HUES6 (cell line): ENCODE measurements at regions not wholly inside any gene's neighbourhood (a gene's known extent, or its start where the extent isn't known, plus 50 kb on each side); places are given as distances from the start of the nearest gene placed in this dataset.

Experiments used
- H3K27ac ChIP-seq: 2 replicates; pipeline ENCODE4 v1.7.0; 2013; ENCODE audit warnings: low read depth, mild to moderate bottlenecking, low read length, inconsistent platforms
- H3K27me3 ChIP-seq: 2 replicates; pipeline ENCODE4 v1.6.1; 2013; ENCODE audit warnings: low read length; ENCODE audit not compliant: control insufficient read depth, insufficient read depth
- H3K36me3 ChIP-seq: 2 replicates; pipeline ENCODE4 v1.6.1; 2013; ENCODE audit warnings: low read length; ENCODE audit not compliant: control insufficient read depth, insufficient read depth
- H3K4me1 ChIP-seq: 2 replicates; pipeline ENCODE4 v1.6.1; 2013; ENCODE audit warnings: low read length; ENCODE audit not compliant: control insufficient read depth, insufficient read depth
- H3K4me3 ChIP-seq: 2 replicates; pipeline ENCODE4 v1.5.1; 2013; ENCODE audit warnings: low read depth, low read length
- H3K9ac ChIP-seq: one replicate; pipeline ENCODE4 v1.6.1; 2013; ENCODE audit warnings: mild to moderate bottlenecking, low read length
- H3K9me3 ChIP-seq: 2 replicates; pipeline ENCODE4 v1.6.1; 2013; ENCODE audit warnings: low read depth, low read length; ENCODE audit not compliant: control insufficient read depth, insufficient read depth

DNA sequence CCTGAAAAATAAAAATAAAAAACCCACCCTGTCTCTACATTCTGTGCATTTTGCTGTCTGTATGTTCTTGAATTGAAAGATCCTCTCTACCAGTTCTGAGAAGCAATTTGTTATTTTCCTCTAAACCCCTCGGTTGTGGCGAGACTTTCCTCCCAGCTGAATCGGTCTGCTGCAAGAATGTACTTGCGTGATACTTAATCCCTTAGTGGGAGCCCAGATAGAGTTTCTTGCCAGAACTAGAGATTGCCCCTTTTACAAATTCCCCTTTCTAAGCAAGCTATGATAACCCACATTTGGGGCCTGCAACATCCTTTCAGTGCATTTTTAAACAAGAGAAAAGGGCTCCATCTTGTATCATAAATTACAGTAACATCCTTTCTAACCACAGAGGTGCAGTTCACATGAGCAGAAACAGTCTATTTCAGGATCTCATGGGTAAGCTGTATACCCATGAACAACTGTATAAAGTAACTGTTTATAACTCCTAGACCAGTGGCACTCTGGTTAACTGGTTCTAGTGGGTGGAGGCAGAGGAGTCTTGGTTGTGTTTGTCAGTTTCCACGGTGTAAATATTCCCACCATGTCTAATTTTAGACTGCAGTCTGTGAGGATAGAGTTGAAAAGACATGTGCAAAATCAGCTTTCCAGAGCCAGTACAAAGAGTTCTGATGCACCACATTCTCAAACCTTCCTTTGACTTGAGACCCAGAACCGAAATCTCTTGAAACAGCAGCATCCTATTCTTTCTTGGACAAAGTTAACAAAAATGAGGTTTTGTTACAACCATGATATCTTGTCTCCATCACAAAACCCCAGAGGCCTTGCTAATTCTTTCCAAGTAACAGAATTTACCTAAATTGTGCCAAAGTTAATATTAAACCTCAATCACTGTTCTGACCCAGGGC, 113.1 kb upstream of the ZNF217 start:
- H3K9ac ChIP-seq: no peak overlapping the region
- H3K4me1 ChIP-seq: peaks cover 15% of the 10 kb centered on the region
- no peaks in the 10 kb centered on the region for H3K9me3 ChIP-seq
- no peak overlapping the region for H3K4me3 ChIP-seq
- no peak overlapping the region for H3K27ac ChIP-seq
- no peaks in the 10 kb centered on the region for H3K27me3 ChIP-seq
- H3K36me3 ChIP-seq: no peaks in the 10 kb centered on the region

DNA sequence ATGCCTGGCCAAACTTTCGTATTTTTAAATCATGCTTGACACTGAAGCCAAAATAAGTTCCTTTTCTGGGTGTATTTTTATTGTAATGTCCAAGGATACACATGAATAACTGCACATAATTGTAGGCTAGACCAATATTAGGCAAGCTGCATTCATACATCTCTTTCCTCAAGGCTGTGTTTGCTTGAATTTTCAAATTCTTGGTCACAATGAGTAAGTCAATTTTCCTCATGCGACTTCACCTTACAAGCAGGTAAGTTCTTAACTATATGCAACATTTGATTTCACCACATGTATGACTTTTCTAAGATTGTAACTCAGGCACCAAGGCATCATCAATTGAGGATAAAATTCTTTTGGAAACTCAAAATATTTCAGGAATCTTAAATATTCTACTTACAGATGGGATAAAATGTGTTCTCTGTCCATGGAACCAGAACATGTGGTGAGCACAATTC, 112.4 kb upstream of the ZNF217 start:
- Histone ChIP-seq H3K27ac (no peak overlapping the region), H3K4me1 (peaks cover 12% of the 10 kb centered on the region), H3K27me3 (no peaks in the 10 kb centered on the region), H3K9ac (no peak overlapping the region), H3K4me3 (no peak overlapping the region), H3K9me3 (no peaks in the 10 kb centered on the region), H3K36me3 (no peaks in the 10 kb centered on the region)

DNA sequence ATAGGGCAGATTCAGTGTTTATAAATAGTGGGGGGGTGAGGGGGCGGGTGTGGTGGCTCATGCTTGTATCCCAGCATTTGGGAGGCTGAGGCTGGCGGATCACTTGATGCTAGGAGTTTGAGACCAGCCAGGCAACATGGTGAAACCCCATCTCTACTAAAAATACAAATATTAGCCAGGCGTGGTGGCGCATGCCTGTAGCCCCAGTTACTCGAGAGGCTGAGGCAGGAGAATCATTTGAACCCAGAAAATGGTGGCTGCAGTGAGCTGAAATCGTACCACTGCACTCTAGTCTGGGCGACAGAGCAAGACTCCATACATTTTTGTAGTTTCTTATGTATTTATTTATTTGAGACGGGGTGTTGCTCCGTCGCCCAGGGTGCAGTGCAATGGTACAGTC, 109.0 kb upstream of the ZNF217 start:
- H3K9me3 ChIP-seq: no peaks in the 10 kb centered on the region
- H3K4me3 ChIP-seq: no peak overlapping the region
- H3K4me1 ChIP-seq: peaks cover 4% of the 10 kb centered on the region
- H3K9ac ChIP-seq: no peak overlapping the region
- H3K27me3 ChIP-seq: no peaks in the 10 kb centered on the region
- H3K36me3 ChIP-seq: no peaks in the 10 kb centered on the region
- H3K27ac ChIP-seq: no peak overlapping the region

DNA sequence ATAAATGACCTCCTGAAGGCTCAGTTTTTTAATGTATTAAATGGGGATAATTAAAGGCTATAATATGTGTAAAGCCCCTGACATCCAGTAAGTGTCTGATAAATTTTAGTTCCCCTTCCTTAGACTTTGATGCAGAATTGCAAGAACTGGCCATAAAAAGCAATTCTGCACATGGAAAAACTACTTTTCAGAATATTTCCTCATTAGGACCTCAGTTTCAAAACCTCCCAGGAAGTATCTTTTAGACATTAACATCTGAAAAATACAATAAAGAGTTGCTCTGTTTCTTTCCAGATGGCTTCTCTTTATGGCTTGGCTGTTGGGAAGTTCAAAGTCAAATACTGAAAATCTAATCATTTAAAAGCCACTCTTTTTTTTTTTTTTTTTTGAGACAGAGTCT, 106.3 kb upstream of the ZNF217 start:
- no peaks in the 10 kb centered on the region for H3K9me3 ChIP-seq
- no peaks in the 10 kb centered on the region for H3K27me3 ChIP-seq
- H3K4me1 ChIP-seq: no peaks in the 10 kb centered on the region
- H3K9ac ChIP-seq: no peak overlapping the region
- H3K36me3 ChIP-seq: no peaks in the 10 kb centered on the region
- H3K27ac ChIP-seq: no peak overlapping the region
- H3K4me3 ChIP-seq: no peak overlapping the region

DNA sequence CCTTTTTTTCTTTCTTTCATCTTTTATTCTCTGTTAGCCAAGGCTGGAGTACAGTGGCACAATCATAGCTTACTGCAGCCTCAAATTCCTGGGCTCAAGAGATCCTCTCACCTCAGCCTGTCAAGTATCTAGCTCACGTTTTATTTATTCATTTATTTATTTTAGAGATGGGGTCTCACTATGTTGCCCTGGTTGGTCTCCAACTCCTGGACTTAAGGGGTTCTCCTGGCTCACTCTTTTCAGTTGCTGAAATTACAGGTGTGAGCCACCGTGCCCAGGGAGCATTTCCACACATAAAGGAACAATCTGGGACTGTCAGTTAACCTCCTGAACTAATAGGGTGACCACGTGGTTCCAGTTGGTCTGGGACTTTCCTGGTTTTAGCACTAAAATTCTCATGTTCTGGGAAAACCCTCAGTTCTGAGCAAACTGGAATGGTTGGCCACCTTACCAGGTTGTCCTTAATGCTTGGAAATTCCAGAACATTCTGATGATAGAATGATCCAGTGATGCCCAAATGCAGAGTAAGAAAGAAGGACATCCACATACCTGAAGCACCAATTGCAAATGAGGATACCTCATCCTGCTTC, 105.5 kb upstream of the ZNF217 start:
- Histone ChIP-seq H3K9ac (no peak overlapping the region), H3K9me3 (no peaks in the 10 kb centered on the region), H3K4me3 (no peak overlapping the region), H3K36me3 (no peaks in the 10 kb centered on the region), H3K27me3 (no peaks in the 10 kb centered on the region), H3K27ac (no peak overlapping the region), H3K4me1 (no peaks in the 10 kb centered on the region)

DNA sequence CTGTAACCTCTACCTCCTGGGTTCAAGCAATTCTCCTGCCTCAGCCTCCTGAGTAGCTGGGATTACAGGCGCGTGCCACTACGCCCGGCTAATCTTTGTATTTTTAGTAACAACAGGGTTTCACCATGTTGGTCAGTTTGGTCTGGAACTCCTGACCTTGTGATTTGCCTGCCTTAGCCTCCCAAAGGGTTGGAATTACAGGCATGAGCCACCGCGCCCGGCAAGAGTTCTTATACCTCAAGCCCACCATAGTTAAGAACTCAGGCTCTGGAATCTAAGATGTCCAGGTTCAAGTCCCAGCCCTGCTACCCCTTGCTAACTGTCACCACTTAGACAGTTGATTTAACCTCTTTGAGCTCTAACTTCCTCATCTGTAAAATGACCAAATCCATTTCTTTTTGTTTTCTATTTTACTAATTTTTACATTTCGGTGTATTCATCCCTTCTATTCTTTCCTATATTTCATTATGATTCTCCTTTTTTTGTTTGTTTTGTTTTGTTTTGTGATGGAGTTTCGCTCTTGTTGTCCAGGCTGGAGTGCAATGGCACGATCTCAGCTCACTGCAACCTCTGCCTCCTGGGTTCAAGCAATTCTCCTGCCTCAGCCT, 104.8 kb upstream of the ZNF217 start:
- Histone ChIP-seq H3K9me3 (no peaks in the 10 kb centered on the region), H3K4me3 (no peak overlapping the region), H3K36me3 (no peaks in the 10 kb centered on the region), H3K4me1 (no peaks in the 10 kb centered on the region), H3K9ac (no peak overlapping the region), H3K27me3 (no peaks in the 10 kb centered on the region), H3K27ac (no peak overlapping the region)

DNA sequence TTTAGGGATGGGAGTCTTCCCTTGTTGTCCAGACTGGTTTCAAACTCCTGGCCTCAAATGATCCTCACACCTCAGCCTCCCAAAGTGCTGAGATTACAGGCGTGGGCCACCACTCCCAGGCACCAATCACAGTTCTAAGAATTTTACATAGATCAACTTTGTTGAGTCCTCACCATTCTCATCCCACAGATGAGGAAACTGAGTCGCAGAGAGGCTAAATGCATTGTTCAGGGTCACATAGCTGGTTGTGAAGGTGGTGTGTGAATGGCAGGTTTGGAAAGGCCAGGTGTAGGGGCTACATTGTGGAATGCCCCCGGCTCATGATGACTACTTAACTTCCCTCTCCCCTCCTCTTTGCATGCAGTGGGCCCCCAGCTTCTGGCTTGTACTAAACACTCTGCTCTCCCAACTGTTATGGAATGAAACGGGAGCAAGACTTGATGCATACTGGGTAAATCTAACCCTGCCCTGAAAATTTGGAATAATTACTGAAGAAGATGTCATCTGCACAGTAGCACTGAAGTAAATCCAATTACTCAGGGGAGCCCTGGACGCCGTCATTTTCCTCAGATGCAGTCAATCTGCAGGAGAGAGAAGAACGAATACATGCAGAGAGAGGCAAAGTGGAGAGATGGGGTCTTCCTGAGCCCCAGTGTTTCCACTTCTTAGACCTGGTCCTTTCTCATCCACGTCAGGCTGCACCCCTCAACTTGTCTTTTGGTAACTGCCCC, 102.3 kb upstream of the ZNF217 start:
- Histone ChIP-seq H3K9ac (no peak overlapping the region), H3K36me3 (no peaks in the 10 kb centered on the region), H3K9me3 (no peaks in the 10 kb centered on the region), H3K4me3 (no peak overlapping the region), H3K27ac (no peak overlapping the region), H3K27me3 (no peaks in the 10 kb centered on the region), H3K4me1 (peaks cover 6% of the 10 kb centered on the region; the same call in 1 of the 2 replicates)

DNA sequence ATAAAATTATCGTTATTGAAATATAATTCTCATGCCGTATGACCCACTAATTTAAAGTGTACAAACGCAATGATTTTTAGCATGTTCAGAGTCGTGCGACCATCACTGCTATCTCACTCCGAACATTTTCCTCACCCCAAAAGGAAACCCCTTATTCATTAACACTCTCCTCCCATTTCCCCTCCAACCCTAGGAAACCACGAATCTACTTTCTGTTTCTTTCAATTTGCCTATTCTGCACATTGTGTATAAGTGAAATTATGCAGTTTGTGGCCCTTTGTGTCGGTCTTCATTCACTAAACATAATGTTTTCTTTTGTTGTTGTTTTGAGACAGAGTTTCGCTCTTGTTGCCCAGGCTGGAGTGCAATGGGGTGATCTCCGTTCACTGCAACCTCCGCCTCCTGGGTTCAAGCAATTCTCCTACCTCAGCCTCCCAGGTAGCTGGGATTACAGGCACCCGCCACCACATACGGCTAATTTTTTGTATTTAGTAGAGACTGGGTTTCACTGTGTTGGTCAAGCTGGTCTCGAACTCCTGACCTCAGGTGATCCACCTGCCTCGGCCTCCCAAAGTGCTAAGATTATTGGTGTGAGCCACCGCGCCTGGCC, 99.7 kb upstream of the ZNF217 start:
- Histone ChIP-seq H3K27me3 (no peaks in the 10 kb centered on the region), H3K9ac (no peak overlapping the region), H3K36me3 (no peaks in the 10 kb centered on the region), H3K4me3 (no peak overlapping the region), H3K9me3 (no peaks in the 10 kb centered on the region), H3K4me1 (peaks cover 6% of the 10 kb centered on the region; the same call in 1 of the 2 replicates), H3K27ac (no peak overlapping the region)

DNA sequence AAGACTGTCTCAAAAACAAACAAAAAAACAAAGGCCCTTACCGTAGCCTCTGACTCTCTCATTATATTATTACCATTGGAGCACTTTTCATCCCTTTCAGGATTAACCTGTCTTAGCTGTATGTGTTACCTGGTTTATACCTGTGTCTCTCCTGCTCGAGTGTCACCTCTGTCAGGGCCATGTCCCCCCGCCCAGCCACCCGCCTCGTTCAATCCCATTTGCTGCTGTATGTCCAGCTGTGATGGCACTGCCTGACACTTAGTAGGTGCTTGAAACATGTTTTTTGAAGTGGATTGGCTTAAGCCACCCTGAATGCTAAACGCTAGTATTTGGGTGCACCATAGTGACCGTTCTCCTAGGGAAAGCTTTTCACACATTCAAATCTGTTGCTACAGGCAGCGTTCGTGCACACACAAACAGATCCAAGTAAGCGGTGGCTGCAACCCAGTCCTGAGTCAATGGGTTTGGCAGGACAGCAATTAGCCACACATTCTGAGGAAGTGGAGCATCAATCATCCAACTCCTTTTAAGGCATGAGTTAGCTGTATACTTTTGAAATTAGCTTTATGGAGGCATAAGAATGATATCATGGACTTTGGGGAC, 98.9 kb upstream of the ZNF217 start:
- Histone ChIP-seq H3K4me3 (no peak overlapping the region), H3K27me3 (no peaks in the 10 kb centered on the region), H3K9ac (no peak overlapping the region), H3K27ac (no peak overlapping the region), H3K9me3 (no peaks in the 10 kb centered on the region), H3K4me1 (peaks cover 6% of the 10 kb centered on the region; the same call in 1 of the 2 replicates), H3K36me3 (no peaks in the 10 kb centered on the region)

DNA sequence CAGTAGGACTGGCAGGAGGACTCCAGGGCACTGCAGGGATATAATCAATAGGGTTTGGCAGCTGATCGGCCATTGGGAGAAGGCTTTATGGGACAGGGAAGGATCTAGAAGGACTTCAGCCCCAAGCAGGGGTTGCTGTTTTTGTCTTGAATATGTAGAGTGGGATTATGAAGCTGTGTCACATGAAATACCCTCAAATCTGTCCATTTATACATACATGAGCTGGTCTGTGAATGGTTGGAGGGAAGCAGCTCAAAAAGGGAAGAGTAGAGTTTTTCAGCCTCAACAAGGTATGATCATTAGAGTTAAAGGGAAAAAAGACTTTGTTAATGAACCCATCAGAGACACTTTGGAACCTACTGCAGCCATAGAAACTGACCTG, 98.2 kb upstream of the ZNF217 start:
- no peak overlapping the region for H3K9ac ChIP-seq
- H3K27me3 ChIP-seq: no peaks in the 10 kb centered on the region
- H3K36me3 ChIP-seq: no peaks in the 10 kb centered on the region
- no peaks in the 10 kb centered on the region for H3K9me3 ChIP-seq
- no peak overlapping the region for H3K4me3 ChIP-seq
- peaks cover 6% of the 10 kb centered on the region; the same call in 1 of the 2 replicates for H3K4me1 ChIP-seq
- no peak overlapping the region for H3K27ac ChIP-seq
